BJ (cell line): ENCODE measurements at regions not wholly inside any gene's neighbourhood (a gene's known extent, or its start where the extent isn't known, plus 50 kb on each side); places are given as distances from the start of the nearest gene placed in this dataset.

Source experiments
- CTCF ChIA-PET: fragments of 350-600 bp; formaldehyde crosslinking; extraction: SDS; loops from one replicate; lab custom pipeline; 2021; ENCODE audit warnings: antibody characterized with exemption, inconsistent platforms; lab: Yijun Ruan, JAX
- POLR2A ChIA-PET: fragments of 300-600 bp; sonication (Branson Sonifier 250); formaldehyde crosslinking; extraction: SDS; loops from one replicate; lab custom pipeline; 2021; ENCODE audit warnings: antibody characterized with exemption; lab: Charles Lee
- DNase-seq: peaks from one replicate; pipeline ENCODE4 v3.0.0-alpha.2; 2011; ENCODE audit warnings: low read depth
- H3K27me3 ChIP-seq: 2 replicates; pipeline ENCODE4 v1.6.0; 2011; ENCODE audit warnings: low read length; ENCODE audit not compliant: control insufficient read depth, insufficient read depth
- H3K36me3 ChIP-seq: 2 replicates; pipeline ENCODE4 v1.5.1; 2011; ENCODE audit warnings: low read length; ENCODE audit not compliant: control insufficient read depth, insufficient read depth
- H3K4me3 ChIP-seq: 2 replicates; pipeline ENCODE4 v1.5.1; 2011; ENCODE audit warnings: low read depth, mild to moderate bottlenecking, control low read depth, low read length
- CTCF ChIP-seq: IDR thresholded peaks from 2 replicates; pipeline ENCODE4 v1.5.1; 2011; ENCODE audit warnings: low read depth, mild to moderate bottlenecking, control low read depth, inconsistent platforms, low read length, moderate library complexity; ENCODE audit not compliant: insufficient read depth

GRCh38 chr13:83214452-83214851 is 667.8 kb downstream of the SLITRK1 start:
- POLR2A ChIA-PET: no interaction called here

DNA sequence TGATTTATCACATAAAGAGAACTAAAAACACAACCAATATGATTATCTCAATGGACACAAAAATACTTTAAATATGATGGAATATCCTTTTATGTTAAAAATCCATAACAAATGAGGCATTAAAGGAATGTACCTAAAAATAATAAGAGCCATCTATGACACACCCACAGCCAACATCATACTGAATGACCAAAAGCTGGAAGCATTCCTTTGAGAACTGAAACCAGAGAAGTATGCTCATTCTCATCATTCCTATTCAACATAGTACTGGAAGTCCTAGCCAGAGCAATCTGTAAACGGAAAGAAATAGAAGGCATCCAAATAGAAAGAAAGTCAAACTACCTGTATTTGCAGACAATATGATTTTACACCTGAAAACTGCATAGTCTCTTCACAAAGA is 671.0 kb downstream of the SLITRK1 start:
- ChIA-PET CTCF (interaction anchor here (1.0 kb wide), 1 partner anchor 10 kb away, joined by 3 read pairs; no protein-coding TSS in a partner anchor), POLR2A (no interaction called here)
- H3K4me3 ChIP-seq: no peak overlapping the region
- no peak for TF ChIP-seq CTCF
- H3K36me3 ChIP-seq: no peaks in the 10 kb centered on the region
- H3K27me3 ChIP-seq: no peaks in the 10 kb centered on the region
- DNase-seq: no peak

More at GRCh38 chr13:83214452-83214851, 667.8 kb downstream of the SLITRK1 start:
- DNase-seq: no peak
- Histone ChIP-seq H3K4me3 (no peak overlapping the region), H3K27me3 (no peaks in the 10 kb centered on the region), H3K36me3 (no peaks in the 10 kb centered on the region)
- TF ChIP-seq CTCF: no peak
- CTCF ChIA-PET: no interaction called here

DNA sequence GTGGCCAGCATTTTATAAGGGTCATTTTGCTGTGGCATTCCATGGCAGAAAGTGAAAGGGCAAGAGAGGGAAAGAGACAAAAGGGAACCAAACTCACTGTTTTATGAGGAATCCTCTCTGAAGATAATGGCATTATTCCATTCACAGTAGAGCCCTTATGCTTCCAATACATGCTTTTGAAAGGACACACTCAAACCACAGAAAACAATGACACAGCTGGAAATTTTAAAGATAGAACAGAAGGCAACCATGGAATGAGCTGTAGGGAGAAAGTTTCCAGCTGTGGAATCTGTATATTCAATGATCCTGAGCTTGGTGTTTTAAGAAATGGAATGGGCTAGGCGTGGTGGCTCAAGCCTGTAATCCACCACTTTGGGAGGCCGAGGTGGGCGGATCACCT is 677.4 kb downstream of the SLITRK1 start:
- no peak for TF ChIP-seq CTCF
- POLR2A ChIA-PET: no interaction called here
- no peak for DNase-seq
- CTCF ChIA-PET: no interaction called here
- Histone ChIP-seq H3K27me3 (no peaks in the 10 kb centered on the region), H3K36me3 (no peaks in the 10 kb centered on the region), H3K4me3 (no peak overlapping the region)

DNA sequence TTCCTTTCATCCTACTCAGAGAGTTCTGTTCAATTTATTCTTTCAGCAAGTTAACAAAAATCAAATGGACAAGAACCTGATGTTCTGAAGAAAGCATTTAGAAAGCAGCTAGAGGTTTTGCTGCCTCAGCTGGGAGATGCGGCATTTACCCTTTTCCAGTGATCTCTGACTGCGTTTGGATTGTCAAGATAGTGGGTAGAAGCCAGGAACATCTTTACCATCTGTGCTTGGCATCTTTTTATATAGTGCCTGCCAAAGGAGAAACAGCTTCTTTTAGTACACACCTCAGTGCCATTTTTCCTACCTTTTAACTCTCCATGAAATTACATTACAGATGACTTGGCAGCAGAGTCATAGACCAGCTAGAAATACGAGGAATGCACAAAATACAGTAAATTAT is 680.8 kb downstream of the SLITRK1 start:
- Histone ChIP-seq H3K4me3 (no peak overlapping the region), H3K36me3 (no peaks in the 10 kb centered on the region), H3K27me3 (no peaks in the 10 kb centered on the region)
- ChIA-PET POLR2A (no interaction called here), CTCF (interaction anchor here (0.8 kb wide), 2 partner anchors 9 to 11 kb away, joined by 3 to 4 read pairs; no protein-coding TSS in a partner anchor)
- DNase-seq: no peak
- no peak for TF ChIP-seq CTCF

GRCh38 chr13:83197316-83197715 is 685.0 kb downstream of the SLITRK1 start:
- no peak for DNase-seq
- ChIA-PET POLR2A (no interaction called here), CTCF (no interaction called here)
- TF ChIP-seq CTCF: no peak
- no peaks in the 10 kb centered on the region for H3K36me3 ChIP-seq
- no peak overlapping the region for H3K4me3 ChIP-seq
- H3K27me3 ChIP-seq: no peaks in the 10 kb centered on the region
